ENCODE measurements at regions not wholly inside any gene's neighbourhood (a gene's known extent, or its start where the extent isn't known, plus 50 kb on each side); places are given as distances from the start of the nearest gene placed in this dataset.

- BruUV-seq (replicated peaks): no TSS peak
- Histone ChIP-seq H3K4me3 (replicated peaks in 1 of 3; ENCODE audit: insufficient read depth in 1 of 3, low read depth in 2 of 3, low read length in 3 of 3) (no peak overlapping the region), H3K36me3 (replicated peaks in 1 of 2; ENCODE audit: control insufficient read depth in 1 of 2, insufficient read depth in 2 of 2, low read length in 2 of 2) (peaks cover 21 to 31% of the 10 kb centered on the region in 2 experiments; a peak in 4 of 5 replicates), H3K27ac (ENCODE audit: extremely low read length, insufficient read depth, low read length) (no peak overlapping the region), H3K4me1 (ENCODE audit: insufficient read depth, low read length) (no peaks in the 10 kb centered on the region), H3K9me3 (ENCODE audit: low read length) (no peaks in the 10 kb centered on the region), H3K27me3 (ENCODE audit: control insufficient read depth in 1 of 2, insufficient read depth in 2 of 2, low read length in 2 of 2) (no peaks in the 10 kb centered on the region), H3K79me2 (ENCODE audit: insufficient read depth, low read length) (no peaks in the 10 kb centered on the region), H2AFZ (ENCODE audit: low read length) (no peak overlapping the region), H3K9ac (ENCODE audit: insufficient read depth, low read depth, low read length) (no peak overlapping the region), H3K4me2 (ENCODE audit: low read depth, low read length) (no peak overlapping the region), H4K20me1 (ENCODE audit: insufficient read depth, low read length) (no peaks in the 10 kb centered on the region; the same call in 1 of the 2 replicates)
- TF ChIP-seq ESRRA (CRISPR knock-in tag; IDR thresholded peaks at IDR 0.05; ENCODE audit: low read depth) (no peak), ZNF598 (CRISPR knock-in tag; IDR thresholded peaks at IDR 0.05; ENCODE audit: borderline replicate concordance) (no peak), MATR3 (CRISPR knock-in tag; IDR thresholded peaks at IDR 0.05) (no peak), RBM39 (IDR thresholded peaks at IDR 0.05; ENCODE audit: low read depth, low read length, poor library complexity, severe bottlenecking) (no peak), ZNF615 (CRISPR knock-in tag; IDR thresholded peaks at IDR 0.05; ENCODE audit: borderline replicate concordance) (no peak), TAF1 (CRISPR knock-in tag; IDR thresholded peaks at IDR 0.05) (no peak), TRIM24 (CRISPR knock-in tag; IDR thresholded peaks at IDR 0.05) (no peak), KDM2A (CRISPR knock-in tag; IDR thresholded peaks at IDR 0.05; ENCODE audit: borderline replicate concordance, low read depth) (no peak), FOSL1 (CRISPR knock-in tag; IDR thresholded peaks at IDR 0.05; ENCODE audit: borderline replicate concordance) (no peak)
- TF ChIP-seq, protein P1, sequence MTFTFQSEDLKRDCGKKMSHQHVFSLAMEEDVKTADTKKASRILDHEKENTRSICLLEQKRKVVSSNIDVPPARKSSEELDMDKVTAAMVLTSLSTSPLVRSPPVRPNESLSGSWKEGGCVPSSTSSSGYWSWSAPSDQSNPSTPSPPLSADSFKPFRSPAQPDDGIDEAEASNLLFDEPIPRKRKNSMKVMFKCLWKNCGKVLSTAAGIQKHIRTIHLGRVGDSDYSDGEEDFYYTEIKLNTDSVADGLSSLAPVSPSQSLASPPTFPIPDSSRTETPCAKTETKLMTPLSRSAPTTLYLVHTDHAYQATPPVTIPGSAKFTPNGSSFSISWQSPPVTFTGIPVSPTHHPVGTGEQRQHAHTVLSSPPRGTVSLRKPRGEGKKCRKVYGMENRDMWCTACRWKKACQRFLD (CRISPR knock-in tag; IDR thresholded peaks at IDR 0.05; ENCODE audit: borderline replicate concordance): no peak
- TF ChIP-seq, protein P2, sequence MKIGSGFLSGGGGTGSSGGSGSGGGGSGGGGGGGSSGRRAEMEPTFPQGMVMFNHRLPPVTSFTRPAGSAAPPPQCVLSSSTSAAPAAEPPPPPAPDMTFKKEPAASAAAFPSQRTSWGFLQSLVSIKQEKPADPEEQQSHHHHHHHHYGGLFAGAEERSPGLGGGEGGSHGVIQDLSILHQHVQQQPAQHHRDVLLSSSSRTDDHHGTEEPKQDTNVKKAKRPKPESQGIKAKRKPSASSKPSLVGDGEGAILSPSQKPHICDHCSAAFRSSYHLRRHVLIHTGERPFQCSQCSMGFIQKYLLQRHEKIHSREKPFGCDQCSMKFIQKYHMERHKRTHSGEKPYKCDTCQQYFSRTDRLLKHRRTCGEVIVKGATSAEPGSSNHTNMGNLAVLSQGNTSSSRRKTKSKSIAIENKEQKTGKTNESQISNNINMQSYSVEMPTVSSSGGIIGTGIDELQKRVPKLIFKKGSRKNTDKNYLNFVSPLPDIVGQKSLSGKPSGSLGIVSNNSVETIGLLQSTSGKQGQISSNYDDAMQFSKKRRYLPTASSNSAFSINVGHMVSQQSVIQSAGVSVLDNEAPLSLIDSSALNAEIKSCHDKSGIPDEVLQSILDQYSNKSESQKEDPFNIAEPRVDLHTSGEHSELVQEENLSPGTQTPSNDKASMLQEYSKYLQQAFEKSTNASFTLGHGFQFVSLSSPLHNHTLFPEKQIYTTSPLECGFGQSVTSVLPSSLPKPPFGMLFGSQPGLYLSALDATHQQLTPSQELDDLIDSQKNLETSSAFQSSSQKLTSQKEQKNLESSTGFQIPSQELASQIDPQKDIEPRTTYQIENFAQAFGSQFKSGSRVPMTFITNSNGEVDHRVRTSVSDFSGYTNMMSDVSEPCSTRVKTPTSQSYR (CRISPR knock-in tag; IDR thresholded peaks at IDR 0.05; ENCODE audit: borderline replicate concordance): no peak
- TF ChIP-seq, protein P3, sequence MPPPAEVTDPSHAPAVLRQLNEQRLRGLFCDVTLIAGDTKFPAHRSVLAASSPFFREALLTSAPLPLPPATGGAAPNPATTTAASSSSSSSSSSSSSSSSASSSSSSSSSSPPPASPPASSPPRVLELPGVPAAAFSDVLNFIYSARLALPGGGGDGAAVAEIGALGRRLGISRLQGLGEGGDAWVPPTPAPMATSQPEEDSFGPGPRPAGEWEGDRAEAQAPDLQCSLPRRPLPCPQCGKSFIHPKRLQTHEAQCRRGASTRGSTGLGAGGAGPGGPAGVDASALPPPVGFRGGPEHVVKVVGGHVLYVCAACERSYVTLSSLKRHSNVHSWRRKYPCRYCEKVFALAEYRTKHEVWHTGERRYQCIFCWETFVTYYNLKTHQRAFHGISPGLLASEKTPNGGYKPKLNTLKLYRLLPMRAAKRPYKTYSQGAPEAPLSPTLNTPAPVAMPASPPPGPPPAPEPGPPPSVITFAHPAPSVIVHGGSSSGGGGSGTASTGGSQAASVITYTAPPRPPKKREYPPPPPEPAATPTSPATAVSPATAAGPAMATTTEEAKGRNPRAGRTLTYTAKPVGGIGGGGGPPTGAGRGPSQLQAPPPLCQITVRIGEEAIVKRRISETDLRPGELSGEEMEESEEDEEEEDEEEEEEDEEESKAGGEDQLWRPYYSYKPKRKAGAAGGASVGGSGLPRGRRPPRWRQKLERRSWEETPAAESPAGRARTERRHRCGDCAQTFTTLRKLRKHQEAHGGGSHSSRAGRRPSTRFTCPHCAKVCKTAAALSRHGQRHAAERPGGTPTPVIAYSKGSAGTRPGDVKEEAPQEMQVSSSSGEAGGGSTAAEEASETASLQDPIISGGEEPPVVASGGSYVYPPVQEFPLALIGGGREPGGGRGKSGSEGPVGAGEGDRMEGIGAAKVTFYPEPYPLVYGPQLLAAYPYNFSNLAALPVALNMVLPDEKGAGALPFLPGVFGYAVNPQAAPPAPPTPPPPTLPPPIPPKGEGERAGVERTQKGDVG (CRISPR knock-in tag; IDR thresholded peaks at IDR 0.05; ENCODE audit: borderline replicate concordance): no peak
- intact Hi-C loops (cut with micrococcal nuclease; ENCODE audit: unreplicated experiment) (no loop called here), in situ Hi-C loops (cut with HindIII; ENCODE audit: extremely low pct_ligation_motif_present, low pct_unique_long_range_greater_than_20kb) (no loop called here)
- POLR2A ChIA-PET: no interaction called here
- ATAC-seq: no peak
- FAIRE-seq: no peak
- 98% methylated on average over 3 of the region's 3 CpGs for WGBS (ENCODE audit: low lambda C conversion rate)
- DNase-seq (ENCODE audit: low spot score): no peak
- CTCF ChIA-PET (ENCODE audit: low intra/inter-chr PET ratio, low total read pairs): no interaction called here
Measured at GRCh38 chr6:144722154-144722737, 437.1 kb downstream of the UTRN start.

Measured in HepG2 (cell line).